H9 (cell line): ENCODE measurements at regions not wholly inside any gene's neighbourhood (a gene's known extent, or its start where the extent isn't known, plus 50 kb on each side); places are given as distances from the start of the nearest gene placed in this dataset.

Experiments used
- DNase-seq: peaks from one replicate; pipeline ENCODE4 v3.0.0-alpha.2; 2017
- H2AFZ ChIP-seq: one replicate; pipeline ENCODE4 v1.6.1; 2013; ENCODE audit warnings: mild to moderate bottlenecking, low read length, control low read depth, moderate library complexity
- H2AK5ac ChIP-seq: 2 replicates; pipeline ENCODE4 v1.6.1; 2013; ENCODE audit warnings: low read length, control low read depth, mixed read lengths; ENCODE audit not compliant: insufficient read length
- H2BK120ac ChIP-seq: one replicate; pipeline ENCODE4 v1.6.1; 2013; ENCODE audit warnings: low read depth, mild to moderate bottlenecking, low read length, control low read depth, inconsistent platforms; ENCODE audit not compliant: poor library complexity, severe bottlenecking
- H2BK12ac ChIP-seq: 2 replicates; pipeline ENCODE4 v1.6.1; 2013; ENCODE audit warnings: low read length, control low read depth, mixed read lengths, low read depth; ENCODE audit not compliant: insufficient read length
- H2BK15ac ChIP-seq: 2 replicates; pipeline ENCODE4 v1.6.1; 2013; ENCODE audit warnings: low read depth, low read length, control low read depth
- H2BK20ac ChIP-seq: one replicate; pipeline ENCODE4 v1.6.1; 2013; ENCODE audit warnings: low read depth, mild to moderate bottlenecking, low read length, control low read depth, inconsistent platforms; ENCODE audit not compliant: poor library complexity, severe bottlenecking
- H2BK5ac ChIP-seq: 2 replicates; pipeline ENCODE4 v1.6.1; 2013; ENCODE audit warnings: low read length, control low read depth, mixed read lengths; ENCODE audit not compliant: insufficient read length
- H3K14ac ChIP-seq: 2 replicates; pipeline ENCODE4 v1.6.1; 2013; ENCODE audit warnings: low read length, control low read depth; ENCODE audit not compliant: insufficient read depth
- H3K18ac ChIP-seq: 2 replicates; pipeline ENCODE4 v1.6.1; 2013; ENCODE audit warnings: low read depth, mild to moderate bottlenecking, mixed read lengths, low read length, control low read depth; ENCODE audit not compliant: insufficient read length
- H3K23ac ChIP-seq: 2 replicates; pipeline ENCODE4 v1.6.1; 2013; ENCODE audit warnings: low read length, control low read depth, mixed read lengths, low read depth; ENCODE audit not compliant: insufficient read length
- H3K23me2 ChIP-seq: 2 replicates; pipeline ENCODE4 v1.6.1; 2013; ENCODE audit warnings: low read depth, mild to moderate bottlenecking, mixed read lengths, low read length, control low read depth; ENCODE audit not compliant: insufficient read length, poor library complexity, severe bottlenecking
- H3K27ac ChIP-seq: 2 replicates; pipeline ENCODE4 v1.5.1; 2013; ENCODE audit warnings: low read length, control low read depth, mixed read lengths, low read depth; ENCODE audit not compliant: insufficient read length
- H3K27me3 ChIP-seq: 2 replicates; pipeline ENCODE4 v1.6.1; 2013; ENCODE audit warnings: low read length, control low read depth, inconsistent platforms; ENCODE audit not compliant: insufficient read depth
- H3K4ac ChIP-seq: 2 replicates; pipeline ENCODE4 v1.6.1; 2013; ENCODE audit warnings: low read depth, mild to moderate bottlenecking, control low read depth, inconsistent platforms, low read length, moderate library complexity
- H3K4me1 ChIP-seq: 2 replicates; pipeline ENCODE4 v1.6.1; 2013; ENCODE audit warnings: low read length, control low read depth, inconsistent platforms; ENCODE audit not compliant: insufficient read depth
- H3K4me2 ChIP-seq: 2 replicates; pipeline ENCODE4 v1.6.1; 2013; ENCODE audit warnings: low read length, control low read depth, mixed read lengths; ENCODE audit not compliant: insufficient read length, insufficient read depth
- H3K56ac ChIP-seq: 2 replicates; pipeline ENCODE4 v1.6.1; 2013; ENCODE audit warnings: low read depth, mild to moderate bottlenecking, mixed read lengths, low read length, control low read depth; ENCODE audit not compliant: insufficient read length
- H3K79me1 ChIP-seq: 2 replicates; pipeline ENCODE4 v1.6.1; 2013; ENCODE audit warnings: low read depth, mild to moderate bottlenecking, moderate library complexity, low read length, control low read depth, inconsistent platforms; ENCODE audit not compliant: insufficient read depth, poor library complexity, severe bottlenecking
- H3K79me2 ChIP-seq: 2 replicates; pipeline ENCODE4 v1.6.1; 2013; ENCODE audit warnings: low read length, control low read depth, inconsistent platforms; ENCODE audit not compliant: insufficient read depth
- H3K9ac ChIP-seq: 2 replicates; pipeline ENCODE4 v1.6.1; 2013; ENCODE audit warnings: low read length, control low read depth, mixed read lengths; ENCODE audit not compliant: insufficient read length; ENCODE audit errors: extremely low read depth
- H3K9me3 ChIP-seq: one replicate; pipeline ENCODE4 v1.6.1; 2013; ENCODE audit warnings: low read depth, low read length, inconsistent platforms; ENCODE audit not compliant: control insufficient read depth
- H3T11ph ChIP-seq: one replicate; pipeline ENCODE4 v1.6.1; 2013; ENCODE audit warnings: mild to moderate bottlenecking, low read length, control low read depth, inconsistent platforms
- H4K20me1 ChIP-seq: one replicate; pipeline ENCODE4 v1.6.1; 2013; ENCODE audit not compliant: control insufficient read depth, insufficient read length, insufficient read depth
- H4K5ac ChIP-seq: 2 replicates; pipeline ENCODE4 v1.6.1; 2013; ENCODE audit warnings: low read depth, mild to moderate bottlenecking, mixed read lengths, low read length, control low read depth; ENCODE audit not compliant: insufficient read length
- H4K8ac ChIP-seq: replicated peaks from 2 replicates; pipeline ENCODE4 v1.6.1; 2013; ENCODE audit warnings: low read length, control low read depth, mixed read lengths, low read depth; ENCODE audit not compliant: insufficient read length
- H4K91ac ChIP-seq: 2 replicates; pipeline ENCODE4 v1.6.1; 2013; ENCODE audit warnings: low read depth, mild to moderate bottlenecking, moderate library complexity, mixed read lengths, low read length, control low read depth; ENCODE audit not compliant: insufficient read length
- H3K27ac Mint-ChIP-seq, 3 experiments: 2 replicates in 2 of 3; 3 replicates in 1 of 3; pipeline ENCODE4 v1.8.0; 2020 to 2021; ENCODE audit warnings: mixed read lengths in 3 of 3, mild to moderate bottlenecking in 1 of 3, moderate library complexity in 1 of 3
- H3K27me3 Mint-ChIP-seq: 2 replicates; pipeline ENCODE4 v1.8.0; 2021; ENCODE audit warnings: low read depth, mild to moderate bottlenecking, moderate library complexity, mixed read lengths
- H3K36me3 Mint-ChIP-seq, 3 experiments: 2 replicates in 2 of 3; 3 replicates in 1 of 3; pipeline ENCODE4 v1.8.0; 2020 to 2021; ENCODE audit warnings: low read depth in 3 of 3, mixed read lengths in 3 of 3; ENCODE audit not compliant: insufficient read depth in 1 of 3
- H3K4me1 Mint-ChIP-seq, 2 experiments: 2 replicates each; pipeline ENCODE4 v1.8.0; 2020; ENCODE audit warnings: mixed read lengths in 2 of 2
- H3K4me3 Mint-ChIP-seq, 2 experiments: 2 replicates in 1 of 2; 3 replicates in 1 of 2; pipeline ENCODE4 v1.8.0; 2020 to 2021; ENCODE audit warnings: mild to moderate bottlenecking in 2 of 2, mixed read lengths in 2 of 2, moderate library complexity in 1 of 2
- H3K9me3 Mint-ChIP-seq, 2 experiments: 2 replicates in 1 of 2; 3 replicates in 1 of 2; pipeline ENCODE4 v1.8.0; 2020; ENCODE audit warnings: mild to moderate bottlenecking in 2 of 2, mixed read lengths in 2 of 2, moderate library complexity in 1 of 2
- WGBS: extraction: QIAGEN DNeasy Blood & Tissue Kit; methylation state at CpG from one replicate; pipeline ENCODE4 v1.1.7; 2013; ENCODE audit warnings: missing lambda C conversion rate, low lambda C conversion rate, mixed read lengths; ENCODE audit not compliant: insufficient read length; ENCODE audit errors: extremely low coverage; 5-methylcytosine and 5-hydroxymethylcytosine counted together
- TF ChIP-seq, protein P1 (sequence below): fragments of 200-600 bp; sonication (generic); conservative IDR thresholded peaks from 3 replicates; pipeline ENCODE4 v1.8.0; 2021; ENCODE audit warnings: antibody characterized with exemption, mild to moderate bottlenecking

DNA sequence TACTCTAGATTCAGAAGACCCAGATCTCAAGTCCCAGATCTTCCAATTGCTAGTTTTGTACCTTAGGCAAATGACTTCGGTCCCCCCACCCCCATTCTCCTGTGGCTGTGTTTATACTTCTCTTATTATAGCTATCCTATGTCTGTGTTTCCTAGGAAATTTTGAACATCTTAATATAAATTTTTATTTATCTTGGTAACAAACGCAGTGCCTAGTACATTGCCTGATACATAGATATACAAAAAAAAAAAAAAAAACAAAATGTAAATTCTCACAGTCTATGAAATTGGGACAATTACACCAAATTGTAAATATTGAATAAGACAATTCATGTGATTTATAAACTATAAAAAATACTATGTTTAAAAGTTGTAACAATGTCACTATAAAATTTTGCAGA lies 84.1 kb upstream of the SLC44A3 start:
- Histone ChIP-seq H2BK5ac (no peak overlapping the region), H3K79me1 (no peaks in the 10 kb centered on the region), H3K79me2 (no peaks in the 10 kb centered on the region), H3K27ac (no peak overlapping the region), H2BK12ac (no peak overlapping the region), H3K18ac (no peak overlapping the region), H2BK120ac (no peak overlapping the region), H3K23me2 (no peaks in the 10 kb centered on the region), H4K91ac (no peak overlapping the region), H3K4me1 (no peaks in the 10 kb centered on the region; the same call in 1 of the 2 replicates), H4K8ac (no peak overlapping the region), H3K4me2 (no peak overlapping the region), H3T11ph (no peak overlapping the region), H2BK20ac (no peak overlapping the region), H3K4ac (no peak overlapping the region), H3K9ac (no peak overlapping the region), H3K27me3 (no peaks in the 10 kb centered on the region), H3K9me3 (no peaks in the 10 kb centered on the region), H3K56ac (no peak overlapping the region), H2AK5ac (no peak overlapping the region), H4K5ac (no peak overlapping the region), H3K14ac (no peak overlapping the region), H4K20me1 (no peaks in the 10 kb centered on the region), H2BK15ac (no peak overlapping the region), H3K23ac (no peak overlapping the region), H2AFZ (no peak overlapping the region)
- Mint-ChIP-seq H3K27ac (peak overlapping the region in 2 of 3 experiments; percentile 34 to 58; a peak in 2 of 7 replicates), H3K36me3 (no peaks in the 10 kb centered on the region; a peak in 1 of 7 replicates), H3K4me1 (peaks cover 37 to 41% of the 10 kb centered on the region in 2 experiments), H3K4me3 (no peak overlapping the region), H3K9me3 (no peaks in the 10 kb centered on the region), H3K27me3 (no peaks in the 10 kb centered on the region; the same call in 1 of the 2 replicates)
- DNase-seq = no peak
- no CpG with 5 or more reads among the region's 2 CpGs for WGBS
- TF ChIP-seq, protein P1, sequence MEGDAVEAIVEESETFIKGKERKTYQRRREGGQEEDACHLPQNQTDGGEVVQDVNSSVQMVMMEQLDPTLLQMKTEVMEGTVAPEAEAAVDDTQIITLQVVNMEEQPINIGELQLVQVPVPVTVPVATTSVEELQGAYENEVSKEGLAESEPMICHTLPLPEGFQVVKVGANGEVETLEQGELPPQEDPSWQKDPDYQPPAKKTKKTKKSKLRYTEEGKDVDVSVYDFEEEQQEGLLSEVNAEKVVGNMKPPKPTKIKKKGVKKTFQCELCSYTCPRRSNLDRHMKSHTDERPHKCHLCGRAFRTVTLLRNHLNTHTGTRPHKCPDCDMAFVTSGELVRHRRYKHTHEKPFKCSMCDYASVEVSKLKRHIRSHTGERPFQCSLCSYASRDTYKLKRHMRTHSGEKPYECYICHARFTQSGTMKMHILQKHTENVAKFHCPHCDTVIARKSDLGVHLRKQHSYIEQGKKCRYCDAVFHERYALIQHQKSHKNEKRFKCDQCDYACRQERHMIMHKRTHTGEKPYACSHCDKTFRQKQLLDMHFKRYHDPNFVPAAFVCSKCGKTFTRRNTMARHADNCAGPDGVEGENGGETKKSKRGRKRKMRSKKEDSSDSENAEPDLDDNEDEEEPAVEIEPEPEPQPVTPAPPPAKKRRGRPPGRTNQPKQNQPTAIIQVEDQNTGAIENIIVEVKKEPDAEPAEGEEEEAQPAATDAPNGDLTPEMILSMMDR = no peak
